22Rv1 (cell line): ENCODE measurements at regions not wholly inside any gene's neighbourhood (a gene's known extent, or its start where the extent isn't known, plus 50 kb on each side); places are given as distances from the start of the nearest gene placed in this dataset.

Experiments used
- H3K27ac ChIP-seq: fragments of 450-650 bp; 2 replicates; pipeline ENCODE4 v1.5.1; 2017
- ZFX ChIP-seq: fragments of 450-650 bp; IDR thresholded peaks from 2 replicates; pipeline ENCODE4 v1.6.1; 2017; ENCODE audit warnings: antibody characterized with exemption, borderline replicate concordance
- TF ChIP-seq, protein P1 (sequence below): fragments of 450-650 bp; IDR thresholded peaks from 2 replicates; pipeline ENCODE4 v1.5.1; 2017; ENCODE audit warnings: mild to moderate bottlenecking

DNA sequence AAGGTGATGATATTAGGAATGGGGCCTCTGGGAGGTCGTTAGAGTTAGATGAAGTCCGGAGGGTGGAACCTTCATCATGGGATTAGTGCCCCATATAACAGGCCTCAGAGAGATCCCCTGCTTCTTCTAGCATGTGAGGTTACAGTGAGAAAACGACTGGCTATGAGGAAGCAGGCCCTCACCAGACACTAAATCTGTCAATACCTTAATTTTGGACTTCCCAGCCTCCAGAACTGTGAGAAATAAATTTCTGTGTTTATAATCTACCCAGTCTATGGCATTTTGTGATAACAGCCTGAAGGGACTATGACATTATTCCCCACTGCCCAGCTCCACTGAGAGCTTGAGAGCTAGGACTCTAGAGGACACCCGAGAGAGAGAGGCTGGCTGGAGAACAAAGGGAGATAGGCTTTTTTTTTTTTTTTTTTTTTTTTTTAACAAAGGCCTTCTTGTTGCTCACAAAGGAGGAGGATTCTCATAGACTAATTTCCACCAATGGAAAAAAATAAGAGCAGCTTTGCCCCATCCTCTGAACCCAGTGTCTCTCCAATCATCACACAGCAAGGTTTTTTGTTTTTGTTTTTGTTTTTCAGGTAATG lies 87.8 kb upstream of the EEA1 start:
- TF ChIP-seq ZFX = no peak
- TF ChIP-seq, protein P1, sequence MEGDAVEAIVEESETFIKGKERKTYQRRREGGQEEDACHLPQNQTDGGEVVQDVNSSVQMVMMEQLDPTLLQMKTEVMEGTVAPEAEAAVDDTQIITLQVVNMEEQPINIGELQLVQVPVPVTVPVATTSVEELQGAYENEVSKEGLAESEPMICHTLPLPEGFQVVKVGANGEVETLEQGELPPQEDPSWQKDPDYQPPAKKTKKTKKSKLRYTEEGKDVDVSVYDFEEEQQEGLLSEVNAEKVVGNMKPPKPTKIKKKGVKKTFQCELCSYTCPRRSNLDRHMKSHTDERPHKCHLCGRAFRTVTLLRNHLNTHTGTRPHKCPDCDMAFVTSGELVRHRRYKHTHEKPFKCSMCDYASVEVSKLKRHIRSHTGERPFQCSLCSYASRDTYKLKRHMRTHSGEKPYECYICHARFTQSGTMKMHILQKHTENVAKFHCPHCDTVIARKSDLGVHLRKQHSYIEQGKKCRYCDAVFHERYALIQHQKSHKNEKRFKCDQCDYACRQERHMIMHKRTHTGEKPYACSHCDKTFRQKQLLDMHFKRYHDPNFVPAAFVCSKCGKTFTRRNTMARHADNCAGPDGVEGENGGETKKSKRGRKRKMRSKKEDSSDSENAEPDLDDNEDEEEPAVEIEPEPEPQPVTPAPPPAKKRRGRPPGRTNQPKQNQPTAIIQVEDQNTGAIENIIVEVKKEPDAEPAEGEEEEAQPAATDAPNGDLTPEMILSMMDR = no peak
- H3K27ac ChIP-seq = no peak overlapping the region

DNA sequence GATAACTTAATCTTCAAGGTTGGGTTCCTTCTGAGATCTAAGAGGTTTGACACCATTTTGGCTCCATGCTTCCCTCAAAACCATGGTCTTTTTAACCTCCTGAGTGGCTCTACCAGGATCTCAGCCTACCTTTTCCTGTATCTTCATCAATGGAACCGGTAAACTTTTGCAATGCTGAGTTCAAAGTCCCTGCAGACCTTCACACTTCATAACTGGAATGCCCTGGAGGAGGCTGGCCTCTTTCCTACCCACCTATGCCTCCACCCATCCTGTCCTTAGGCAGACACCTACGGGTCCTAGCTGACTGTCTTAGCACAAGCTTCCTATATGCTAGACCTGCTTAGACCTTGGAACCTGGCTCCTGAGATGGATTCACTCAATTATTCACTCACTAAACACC lies 89.5 kb upstream of the EEA1 start:
- H3K27ac ChIP-seq = peak overlapping the region; percentile 86
- no peak for TF ChIP-seq ZFX
- TF ChIP-seq, protein P1 = no peak

DNA sequence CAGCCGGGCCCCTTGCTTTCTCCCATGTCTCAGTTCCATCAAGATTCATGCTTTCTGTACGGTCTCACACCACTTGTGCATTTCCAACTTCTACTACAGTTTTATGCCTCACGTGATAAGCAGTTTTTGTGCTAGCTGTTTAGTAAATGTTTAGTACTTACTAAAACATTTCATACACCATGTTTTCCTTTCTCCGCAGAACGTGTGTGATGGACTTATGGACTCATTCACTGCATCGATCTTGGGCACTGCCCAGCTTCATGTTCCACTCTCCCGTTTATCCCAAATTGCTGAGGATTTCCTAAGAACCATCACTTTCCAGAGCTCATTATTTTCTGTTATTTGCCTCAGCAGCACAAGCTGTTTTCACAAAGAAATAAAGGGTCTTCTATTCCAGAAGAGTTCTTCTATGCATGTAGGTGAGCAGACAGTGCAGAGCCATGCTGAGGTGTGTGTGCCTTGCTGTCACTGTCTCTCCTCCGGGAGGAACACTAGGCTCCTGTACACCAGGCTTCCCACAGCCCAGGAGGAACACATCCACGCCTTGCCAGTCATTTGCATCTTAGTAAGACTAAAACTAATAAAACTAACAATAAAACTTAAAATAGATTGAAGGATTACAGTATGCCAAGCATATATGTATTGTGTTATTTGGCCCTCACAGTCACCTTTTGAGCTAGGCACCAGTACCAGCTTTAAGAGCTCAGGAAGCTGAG lies 90.3 kb upstream of the EEA1 start:
- H3K27ac ChIP-seq = peak overlapping the region; percentile 86
- no peak for TF ChIP-seq ZFX
- TF ChIP-seq, protein P1 = no peak

DNA sequence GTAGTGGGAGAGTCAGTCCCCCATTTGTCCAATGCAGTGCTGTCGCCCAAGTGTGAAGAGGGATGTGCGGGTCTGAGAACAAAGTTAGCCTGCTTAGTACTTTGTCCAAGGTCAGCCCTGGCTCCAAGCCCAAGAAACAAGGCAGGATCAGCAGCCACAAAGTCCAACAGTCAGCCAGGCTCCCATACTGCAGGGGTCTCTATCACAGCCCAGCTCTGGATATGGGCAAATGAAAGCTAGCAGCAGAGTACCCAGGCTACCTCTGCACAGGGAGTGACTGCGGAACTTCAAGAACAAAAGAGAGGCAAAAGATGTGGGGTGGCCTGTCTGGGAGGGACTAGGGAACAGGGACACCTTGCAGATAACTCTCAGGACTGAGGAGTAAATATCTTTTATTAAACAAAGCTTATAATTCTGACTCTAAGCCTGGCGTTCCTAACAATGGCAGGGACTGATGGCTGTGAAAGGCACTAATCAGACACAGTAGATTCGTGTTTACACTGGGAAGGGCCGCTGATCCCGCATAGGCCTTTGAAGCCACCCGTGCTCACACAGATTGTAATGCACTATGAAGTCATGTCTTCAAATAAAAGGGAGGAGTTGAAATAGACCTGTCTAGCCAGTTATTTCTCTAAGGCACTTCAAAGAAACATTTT lies 91.0 kb upstream of the EEA1 start:
- peak overlapping the region; percentile 86 for H3K27ac ChIP-seq
- TF ChIP-seq ZFX = no peak
- TF ChIP-seq, protein P1 = no peak

DNA sequence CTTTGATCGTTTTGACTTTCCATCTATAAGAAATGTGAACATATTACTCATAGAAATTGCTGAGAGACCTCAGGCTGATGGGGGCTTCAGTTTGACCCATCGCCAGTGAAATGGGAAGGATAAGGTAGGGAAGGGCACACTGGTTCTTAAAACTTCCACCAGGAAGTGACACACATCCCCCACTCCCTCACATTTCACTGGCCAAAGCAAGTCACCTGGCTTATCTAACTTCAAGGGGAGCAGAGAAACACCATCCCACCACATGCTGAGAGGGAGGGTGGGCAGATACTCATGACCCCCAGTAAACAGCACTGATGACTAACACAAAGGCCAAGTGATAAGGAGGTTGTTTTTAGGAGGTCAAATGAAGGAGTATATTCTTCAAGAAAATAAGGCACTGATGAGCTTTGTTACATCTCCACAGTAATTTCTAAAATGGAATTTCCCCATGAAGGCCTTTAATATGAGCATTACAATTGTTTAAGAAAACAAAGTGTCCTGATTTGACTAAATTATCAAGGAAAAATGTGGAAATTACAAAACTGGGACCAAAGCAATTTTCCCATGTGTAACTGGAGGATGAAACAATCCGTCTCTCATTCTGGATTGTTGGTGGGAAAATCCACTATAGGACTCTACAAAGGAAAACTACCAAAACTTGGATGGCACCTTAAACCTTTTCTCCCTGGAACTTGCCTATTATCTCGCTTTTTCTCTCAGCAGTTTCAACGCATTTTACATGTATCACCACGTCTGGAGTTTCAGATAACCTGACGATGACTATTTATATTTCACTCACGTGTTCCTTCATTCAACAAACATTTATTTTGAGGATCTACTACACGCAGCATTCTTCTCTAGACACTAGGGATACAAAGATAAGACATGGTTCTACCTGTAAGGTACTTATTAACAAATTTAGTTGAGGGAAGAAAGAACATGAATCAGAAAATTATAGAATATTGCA lies 91.8 kb upstream of the EEA1 start:
- TF ChIP-seq ZFX = no peak
- TF ChIP-seq, protein P1 = no peak

DNA sequence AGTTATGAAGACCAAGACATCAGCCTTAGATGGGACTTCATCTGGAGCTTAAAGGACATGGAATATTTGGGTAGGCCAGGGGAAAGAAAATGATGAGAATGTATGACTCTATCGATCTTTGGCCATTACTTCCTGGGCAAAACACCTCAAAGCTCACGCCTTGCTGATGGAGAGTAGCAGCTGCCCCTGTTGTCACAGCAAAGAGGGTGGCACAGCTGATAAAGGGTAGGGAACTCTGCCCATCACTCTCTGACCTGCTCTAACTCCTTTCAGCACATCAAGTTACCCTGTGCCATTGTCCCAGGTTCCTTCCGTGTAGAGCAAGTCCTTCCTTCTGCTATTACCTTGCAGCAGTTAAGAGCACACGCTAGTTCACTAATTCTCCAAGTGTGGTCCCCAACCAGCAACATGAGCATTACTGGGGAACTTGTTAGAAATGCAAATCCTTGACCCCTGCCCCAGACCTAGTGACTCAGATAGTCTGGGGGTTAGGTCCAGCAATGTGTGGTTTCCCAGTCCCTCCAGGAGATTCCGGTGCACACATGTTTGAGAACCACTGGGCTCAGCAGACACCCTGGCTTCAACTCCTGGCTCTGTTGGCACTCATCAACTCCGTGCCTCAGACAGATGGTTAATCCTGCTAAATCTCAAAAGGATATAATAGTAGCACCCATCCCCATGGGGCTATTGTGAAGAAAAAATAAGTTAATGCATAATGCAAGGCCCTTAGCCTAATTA lies 93.7 kb upstream of the EEA1 start:
- no peak overlapping the region for H3K27ac ChIP-seq
- TF ChIP-seq, protein P1 = no peak
- no peak for TF ChIP-seq ZFX

More for the DNA sequence above, 91.8 kb upstream of the EEA1 start:
- H3K27ac ChIP-seq = peak overlapping the region; percentile 86
